ENCODE measurements at regions not wholly inside any gene's neighbourhood (a gene's known extent, or its start where the extent isn't known, plus 50 kb on each side); places are given as distances from the start of the nearest gene placed in this dataset.
"Not testable (repeated sequence)": the region's sequence is repeated elsewhere in the genome, so short reads cannot be mapped to it uniquely, and the experiment has no call there.

- no peak for TF ChIP-seq YY1 (IDR thresholded peaks at IDR 0.05; ENCODE audit: insufficient read depth, insufficient read length)
- no peak for TF ChIP-seq SUZ12 (IDR thresholded peaks at IDR 0.05; ENCODE audit: extremely low read depth, insufficient read depth, insufficient read length)
- TF ChIP-seq ZNF274 (IDR thresholded peaks at IDR 0.05; ENCODE audit: low read depth, low read length): no peak
- Histone ChIP-seq H3K4me3 (ENCODE audit: insufficient read length, low read depth) (no peak overlapping the region), H3K36me3 (ENCODE audit: insufficient read depth, insufficient read length, low read length) (no peaks in the 10 kb centered on the region), H3K9me3 (ENCODE audit: insufficient read depth, low read length) (0 out of 2 replicates have a peak, but pooled peaks cover 5% of the 10 kb centered on the region), H3K27me3 (ENCODE audit: insufficient read depth, insufficient read length) (no peaks in the 10 kb centered on the region), H3K9ac (ENCODE audit: insufficient read length, low read depth) (no peak overlapping the region), H3K4me1 (ENCODE audit: insufficient read depth, insufficient read length) (peaks cover 3% of the 10 kb centered on the region)
- no peak for DNase-seq (ENCODE audit: low read depth, low spot score)
Measured at GRCh38 chr2:238603596-238603995, 176.9 kb downstream of the ASB1 start.

DNA sequence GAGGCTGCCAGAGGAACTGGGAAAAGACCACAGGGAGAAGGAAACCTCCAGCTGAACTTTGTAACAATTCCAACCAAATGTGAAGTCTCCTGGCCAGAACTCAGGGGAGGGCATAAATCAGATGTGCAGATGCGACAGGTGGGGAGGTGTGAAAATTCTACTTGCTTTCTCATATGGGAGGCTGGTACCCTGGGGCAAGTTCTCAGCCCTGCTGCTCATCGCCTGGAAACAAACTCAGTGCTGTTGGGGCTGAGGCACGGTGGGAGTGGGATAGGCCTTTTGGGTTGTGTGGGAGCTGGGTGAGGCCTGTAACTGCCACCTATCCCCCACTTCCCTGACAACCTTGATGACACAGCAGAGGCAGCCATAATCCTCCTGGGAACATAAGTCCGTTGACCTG is 179.6 kb downstream of the ASB1 start:
- TF ChIP-seq SUZ12 (IDR thresholded peaks at IDR 0.05; ENCODE audit: extremely low read depth, insufficient read depth, insufficient read length) (no peak), YY1 (IDR thresholded peaks at IDR 0.05; ENCODE audit: insufficient read depth, insufficient read length) (no peak), ZNF274 (IDR thresholded peaks at IDR 0.05; ENCODE audit: low read depth, low read length) (no peak)
- no peaks in the 10 kb centered on the region for H3K36me3 ChIP-seq (ENCODE audit: insufficient read depth, insufficient read length, low read length)
- no peak for DNase-seq (ENCODE audit: low read depth, low spot score)
- peaks cover 8% of the 10 kb centered on the region; the same call in 1 of the 2 replicates for H3K9me3 ChIP-seq (ENCODE audit: insufficient read depth, low read length)
- no peaks in the 10 kb centered on the region for H3K27me3 ChIP-seq (ENCODE audit: insufficient read depth, insufficient read length)
- H3K4me3 ChIP-seq (ENCODE audit: insufficient read length, low read depth): no peak overlapping the region
- H3K9ac ChIP-seq (ENCODE audit: insufficient read length, low read depth): no peak overlapping the region
- no peaks in the 10 kb centered on the region for H3K4me1 ChIP-seq (ENCODE audit: insufficient read depth, insufficient read length)

DNA sequence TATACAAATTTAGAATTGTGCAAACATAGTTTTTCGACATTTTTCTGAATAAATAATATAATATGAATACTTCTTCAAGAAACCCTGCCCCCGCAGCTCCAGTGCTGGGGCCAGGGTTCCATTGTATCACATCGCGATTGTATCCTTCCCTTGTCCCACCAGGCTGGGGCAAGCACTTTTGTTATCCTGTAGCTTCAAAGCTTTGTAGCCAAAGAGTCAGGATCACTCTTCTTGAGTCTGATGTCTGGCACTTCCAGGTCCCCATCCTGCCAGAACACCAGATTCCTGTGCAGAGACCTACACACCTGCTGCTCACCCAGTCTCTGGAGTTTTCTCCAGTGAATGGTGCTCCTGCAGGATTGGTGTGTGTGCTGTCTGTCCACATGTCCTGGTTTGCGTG is 186.9 kb downstream of the ASB1 start:
- no peak for TF ChIP-seq YY1 (IDR thresholded peaks at IDR 0.05; ENCODE audit: insufficient read depth, insufficient read length)
- TF ChIP-seq SUZ12 (IDR thresholded peaks at IDR 0.05; ENCODE audit: extremely low read depth, insufficient read depth, insufficient read length): no peak
- TF ChIP-seq ZNF274 (IDR thresholded peaks at IDR 0.05; ENCODE audit: low read depth, low read length): no peak
- H3K9ac ChIP-seq (ENCODE audit: insufficient read length, low read depth): no peak overlapping the region
- no peaks in the 10 kb centered on the region for H3K36me3 ChIP-seq (ENCODE audit: insufficient read depth, insufficient read length, low read length)
- no peaks in the 10 kb centered on the region for H3K4me1 ChIP-seq (ENCODE audit: insufficient read depth, insufficient read length)
- no peak overlapping the region for H3K4me3 ChIP-seq (ENCODE audit: insufficient read length, low read depth)
- peaks cover 9% of the 10 kb centered on the region for H3K9me3 ChIP-seq (ENCODE audit: insufficient read depth, low read length)
- DNase-seq (ENCODE audit: low read depth, low spot score): no peak
- H3K27me3 ChIP-seq (ENCODE audit: insufficient read depth, insufficient read length): no peaks in the 10 kb centered on the region

GRCh38 chr2:238614376-238614775 is 187.6 kb downstream of the ASB1 start:
- Histone ChIP-seq H3K36me3 (ENCODE audit: insufficient read depth, insufficient read length, low read length) (no peaks in the 10 kb centered on the region), H3K9ac (ENCODE audit: insufficient read length, low read depth) (no peak overlapping the region), H3K9me3 (ENCODE audit: insufficient read depth, low read length) (peaks cover 9% of the 10 kb centered on the region), H3K4me1 (ENCODE audit: insufficient read depth, insufficient read length) (no peaks in the 10 kb centered on the region), H3K4me3 (ENCODE audit: insufficient read length, low read depth) (no peak overlapping the region), H3K27me3 (ENCODE audit: insufficient read depth, insufficient read length) (no peaks in the 10 kb centered on the region)
- DNase-seq (ENCODE audit: low read depth, low spot score): no peak
- no peak for TF ChIP-seq YY1 (IDR thresholded peaks at IDR 0.05; ENCODE audit: insufficient read depth, insufficient read length)
- TF ChIP-seq ZNF274 (IDR thresholded peaks at IDR 0.05; ENCODE audit: low read depth, low read length): no peak
- TF ChIP-seq SUZ12 (IDR thresholded peaks at IDR 0.05; ENCODE audit: extremely low read depth, insufficient read depth, insufficient read length): no peak

DNA sequence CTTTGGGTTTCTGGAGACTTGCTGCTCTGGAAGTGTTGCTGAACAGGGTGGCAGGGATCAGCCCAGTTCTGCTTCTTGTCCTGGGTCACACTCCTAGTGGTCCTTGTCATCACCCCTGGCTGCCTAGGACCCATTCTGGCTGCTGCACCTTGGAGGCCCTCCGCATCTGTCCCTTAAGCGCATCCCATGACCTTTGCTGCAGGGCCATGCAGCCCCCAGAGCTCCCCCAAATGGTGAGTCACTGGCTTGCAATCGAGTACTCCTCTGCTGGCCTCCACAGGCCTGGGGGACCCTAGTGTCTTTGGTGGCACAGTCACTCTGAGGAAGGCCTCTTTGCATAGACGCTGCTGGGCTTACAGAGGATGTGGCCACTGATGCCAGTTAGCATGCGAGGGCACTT is 188.5 kb downstream of the ASB1 start:
- DNase-seq (ENCODE audit: low read depth, low spot score): no peak
- H3K27me3 ChIP-seq (ENCODE audit: insufficient read depth, insufficient read length): no peaks in the 10 kb centered on the region
- no peak overlapping the region for H3K9ac ChIP-seq (ENCODE audit: insufficient read length, low read depth)
- peaks cover 9% of the 10 kb centered on the region for H3K9me3 ChIP-seq (ENCODE audit: insufficient read depth, low read length)
- no peaks in the 10 kb centered on the region for H3K36me3 ChIP-seq (ENCODE audit: insufficient read depth, insufficient read length, low read length)
- TF ChIP-seq SUZ12 (IDR thresholded peaks at IDR 0.05; ENCODE audit: extremely low read depth, insufficient read depth, insufficient read length) (no peak), YY1 (IDR thresholded peaks at IDR 0.05; ENCODE audit: insufficient read depth, insufficient read length) (no peak), ZNF274 (IDR thresholded peaks at IDR 0.05; ENCODE audit: low read depth, low read length) (no peak)
- no peaks in the 10 kb centered on the region for H3K4me1 ChIP-seq (ENCODE audit: insufficient read depth, insufficient read length)
- H3K4me3 ChIP-seq (ENCODE audit: insufficient read length, low read depth): no peak overlapping the region

- no peak overlapping the region for H3K4me3 ChIP-seq (ENCODE audit: insufficient read length, low read depth)
- H3K27me3 ChIP-seq (ENCODE audit: insufficient read depth, insufficient read length): no peaks in the 10 kb centered on the region
- peaks cover 6% of the 10 kb centered on the region; the same call in 1 of the 2 replicates for H3K9me3 ChIP-seq (ENCODE audit: insufficient read depth, low read length)
- no peaks in the 10 kb centered on the region for H3K36me3 ChIP-seq (ENCODE audit: insufficient read depth, insufficient read length, low read length)
- no peak overlapping the region for H3K9ac ChIP-seq (ENCODE audit: insufficient read length, low read depth)
- TF ChIP-seq SUZ12 (IDR thresholded peaks at IDR 0.05; ENCODE audit: extremely low read depth, insufficient read depth, insufficient read length) (no peak), YY1 (IDR thresholded peaks at IDR 0.05; ENCODE audit: insufficient read depth, insufficient read length) (no peak), ZNF274 (IDR thresholded peaks at IDR 0.05; ENCODE audit: low read depth, low read length) (no peak)
- no peak for DNase-seq (ENCODE audit: low read depth, low spot score)
- H3K4me1 ChIP-seq (ENCODE audit: insufficient read depth, insufficient read length): no peaks in the 10 kb centered on the region
Measured at GRCh38 chr2:238616681-238617080, 190.0 kb downstream of the ASB1 start.

DNA sequence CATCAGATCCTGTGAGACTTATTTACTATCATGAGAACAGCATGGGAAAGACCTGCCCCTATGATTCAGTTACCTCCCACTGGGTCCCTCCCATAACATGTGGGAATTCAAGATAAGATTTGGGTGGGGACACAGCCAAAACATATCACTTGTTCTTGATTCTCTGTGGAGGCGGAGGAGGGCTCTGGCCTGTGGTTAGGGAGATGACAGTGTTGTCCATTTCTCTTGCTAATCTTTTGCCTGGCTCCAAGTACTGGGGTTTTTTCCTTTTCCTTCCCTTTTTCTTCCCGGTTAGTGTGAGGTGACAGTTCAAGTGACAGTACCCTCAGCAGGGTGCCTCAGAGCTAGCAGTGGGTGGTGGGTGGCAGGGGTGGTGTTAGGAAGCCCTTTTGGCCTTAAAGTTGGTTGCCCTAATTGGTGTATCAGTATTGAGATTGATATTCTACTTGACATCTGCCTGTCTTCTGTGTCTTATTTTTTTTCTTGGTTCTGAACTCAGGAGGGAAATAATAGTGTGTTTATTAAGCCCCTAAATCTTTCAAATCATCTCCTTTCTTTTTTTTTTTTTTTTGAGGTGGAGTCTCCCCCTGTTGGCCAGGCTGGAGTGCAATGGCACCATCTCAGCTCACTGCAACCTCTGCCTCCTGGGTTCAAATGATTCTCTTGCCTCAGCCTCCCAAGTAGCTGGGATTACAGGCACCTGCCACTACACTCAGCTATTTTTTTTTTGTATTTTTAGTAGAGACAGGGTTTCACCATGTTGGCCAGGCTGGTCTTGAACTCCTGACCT is 192.0 kb downstream of the ASB1 start:
- not testable (repeated sequence) for H3K9me3 ChIP-seq (ENCODE audit: insufficient read depth, low read length); H3K4me3 ChIP-seq (ENCODE audit: insufficient read length, low read depth); DNase-seq (ENCODE audit: low read depth, low spot score); H3K4me1 ChIP-seq (ENCODE audit: insufficient read depth, insufficient read length); H3K36me3 ChIP-seq (ENCODE audit: insufficient read depth, insufficient read length, low read length); H3K27me3 ChIP-seq (ENCODE audit: insufficient read depth, insufficient read length); H3K9ac ChIP-seq (ENCODE audit: insufficient read length, low read depth)

All from NT2/D1 (cell line).